HG03469 (cell line): ENCODE measurements at regions not wholly inside any gene's neighbourhood (a gene's known extent, or its start where the extent isn't known, plus 50 kb on each side); places are given as distances from the start of the nearest gene placed in this dataset.
"Not testable (repeated sequence)": the region's sequence is repeated elsewhere in the genome, so short reads cannot be mapped to it uniquely, and the experiment has no call there.

Experiments used
- ATAC-seq: cut with Tn5 transposase; IDR thresholded peaks from one replicate; pipeline ENCODE4 v1.9.1; 2021; ENCODE audit warnings: mild to moderate bottlenecking, moderate library complexity, moderate number of reproducible peaks; ENCODE audit not compliant: unreplicated experiment

GRCh38 chr3:89742546-89742945 lies 635.1 kb downstream of the EPHA3 start:
- no peak for ATAC-seq

- not testable (repeated sequence) for ATAC-seq
Observed at GRCh38 chr3:89747541-89748278, 640.3 kb downstream of the EPHA3 start.

- ATAC-seq, result no peak
Observed at GRCh38 chr3:89762405-89762804, 655.0 kb downstream of the EPHA3 start.

- no peak for ATAC-seq
Observed at GRCh38 chr3:89783341-89783927, 676.0 kb downstream of the EPHA3 start.

GRCh38 chr3:89787485-89787884 lies 680.1 kb downstream of the EPHA3 start:
- no peak for ATAC-seq

- no peak for ATAC-seq
Observed at GRCh38 chr3:89787979-89788378, 680.6 kb downstream of the EPHA3 start.

GRCh38 chr3:89795506-89795905 lies 688.1 kb downstream of the EPHA3 start:
- no peak for ATAC-seq

GRCh38 chr3:89802881-89803280 lies 695.5 kb downstream of the EPHA3 start:
- ATAC-seq, result no peak

GRCh38 chr3:89803711-89804110 lies 696.3 kb downstream of the EPHA3 start:
- no peak for ATAC-seq

- ATAC-seq, result no peak
Observed at GRCh38 chr3:89806166-89806565, 698.7 kb downstream of the EPHA3 start.

GRCh38 chr3:89808680-89809197 lies 701.3 kb downstream of the EPHA3 start:
- ATAC-seq, result no peak

- no peak for ATAC-seq
Observed at GRCh38 chr3:89813500-89813899, 706.1 kb downstream of the EPHA3 start.

GRCh38 chr3:89841041-89841440 lies 733.6 kb downstream of the EPHA3 start:
- no peak for ATAC-seq

- no peak for ATAC-seq
Observed at GRCh38 chr3:89845053-89845452, 737.6 kb downstream of the EPHA3 start.

GRCh38 chr3:89847955-89848354 lies 740.5 kb downstream of the EPHA3 start:
- no peak for ATAC-seq

GRCh38 chr3:89851974-89852621 lies 744.7 kb downstream of the EPHA3 start:
- no peak for ATAC-seq

- no peak for ATAC-seq
Observed at GRCh38 chr3:89859757-89860156, 752.3 kb downstream of the EPHA3 start.

GRCh38 chr3:89867286-89867685 lies 759.9 kb downstream of the EPHA3 start:
- no peak for ATAC-seq

- ATAC-seq, result no peak
Observed at GRCh38 chr3:89876116-89876515, 768.7 kb downstream of the EPHA3 start.

- ATAC-seq, result no peak
Observed at GRCh38 chr3:89877230-89877629, 769.8 kb downstream of the EPHA3 start.

GRCh38 chr3:89889386-89889785 lies 782.0 kb downstream of the EPHA3 start:
- ATAC-seq, result no peak

GRCh38 chr3:89908711-89909213 lies 801.3 kb downstream of the EPHA3 start:
- ATAC-seq, result no peak
